Mucosa of gallbladder (tissue), 1 donor: ENCODE measurements at regions not wholly inside any gene's neighbourhood (a gene's known extent, or its start where the extent isn't known, plus 50 kb on each side); places are given as distances from the start of the nearest gene placed in this dataset.
"Not testable (repeated sequence)": the region's sequence is repeated elsewhere in the genome, so short reads cannot be mapped to it uniquely, and the experiment has no call there.

ENCODE experiments used
- DNase-seq: peaks from one replicate; pipeline ENCODE4 v3.0.0-alpha.2; 2020; ENCODE audit warnings: low spot score
- donor health status: DM: no; HTN: no; CAD: no.

DNA sequence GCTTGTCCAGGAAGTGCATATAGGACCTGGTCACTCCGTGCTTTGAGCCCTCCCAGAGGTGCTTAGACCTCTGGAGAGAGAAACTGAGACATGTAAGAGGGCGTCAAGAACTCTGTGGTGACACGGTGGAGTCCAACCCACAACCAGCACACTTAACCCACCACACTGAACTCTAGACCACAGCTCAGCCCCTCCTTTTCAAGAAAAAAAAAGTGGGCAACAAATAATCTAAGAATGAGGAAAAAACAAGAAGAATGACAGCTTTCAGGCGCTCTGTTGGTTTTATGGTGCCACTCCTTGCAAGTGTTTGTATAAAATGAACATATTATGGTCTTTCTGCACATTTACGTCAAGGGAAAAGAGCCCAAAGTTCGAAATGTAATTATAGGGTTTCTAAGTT lies 50.2 kb upstream of the SNAPC3 start:
- no peak for DNase-seq

DNA sequence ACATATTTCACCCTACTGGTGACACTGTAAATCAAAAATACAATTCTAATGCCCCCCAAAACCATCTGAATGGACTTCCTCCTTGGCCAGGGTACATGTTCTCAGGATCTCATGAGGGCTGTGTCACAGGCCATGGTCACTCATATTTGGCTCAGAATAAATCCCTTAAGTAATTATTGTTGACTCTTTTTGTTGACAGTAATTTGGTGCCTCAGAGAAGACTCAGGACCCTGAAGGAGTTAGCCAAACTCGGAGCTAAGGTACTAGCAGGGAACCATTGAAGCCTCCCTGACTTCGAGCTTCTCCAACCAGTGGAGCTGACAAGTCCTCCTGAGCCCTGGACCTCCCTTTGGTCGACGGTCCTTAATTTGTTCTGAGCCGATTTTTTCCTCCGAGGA lies 51.2 kb upstream of the SNAPC3 start:
- no peak for DNase-seq

DNA sequence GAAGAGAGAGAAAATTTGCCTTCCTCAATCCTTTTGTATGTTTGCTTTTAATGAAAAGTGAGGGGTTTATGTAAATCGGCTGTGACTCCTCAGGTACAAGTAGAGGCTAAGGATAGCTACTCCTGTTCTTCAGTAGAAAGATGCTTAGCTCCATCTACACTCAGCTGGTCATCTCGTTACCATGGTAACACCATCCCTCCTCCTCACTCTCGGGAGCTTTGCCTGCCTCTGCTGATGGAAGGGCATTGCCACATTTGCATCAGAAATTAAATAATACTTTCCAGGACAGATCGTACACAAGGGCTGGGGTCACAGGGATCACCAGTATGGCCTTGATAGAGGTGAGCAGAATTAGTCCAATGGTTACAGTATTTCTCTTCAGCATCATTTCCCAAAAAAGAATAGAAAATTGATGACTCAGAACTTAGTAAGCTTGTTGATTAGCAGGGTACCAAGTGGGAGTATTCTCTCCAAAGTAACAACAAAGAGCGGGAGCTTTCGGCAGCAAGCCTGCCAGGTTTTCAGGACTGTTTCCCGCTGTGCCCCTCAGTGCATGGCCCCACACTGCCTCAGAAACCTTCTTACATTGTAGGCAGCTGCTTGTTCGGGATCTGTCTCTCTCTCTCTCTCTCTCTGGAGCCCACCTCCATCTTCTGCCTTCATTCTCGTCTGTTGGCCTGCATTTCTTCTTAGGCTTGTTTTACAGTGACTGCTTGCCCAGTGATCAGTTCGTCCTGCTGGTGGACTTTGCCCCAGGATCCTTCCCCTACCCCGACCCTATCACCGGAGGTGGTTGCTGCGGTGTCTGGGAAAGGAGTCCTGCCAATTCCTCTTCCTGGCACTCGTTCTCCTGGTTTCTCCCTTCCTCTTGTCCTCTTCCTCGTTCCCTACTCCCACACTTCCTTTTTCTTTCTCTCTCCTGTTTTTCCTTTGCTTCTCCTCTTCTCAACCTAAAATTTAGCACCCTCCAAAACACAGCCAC lies 51.9 kb upstream of the SNAPC3 start:
- no peak for DNase-seq

DNA sequence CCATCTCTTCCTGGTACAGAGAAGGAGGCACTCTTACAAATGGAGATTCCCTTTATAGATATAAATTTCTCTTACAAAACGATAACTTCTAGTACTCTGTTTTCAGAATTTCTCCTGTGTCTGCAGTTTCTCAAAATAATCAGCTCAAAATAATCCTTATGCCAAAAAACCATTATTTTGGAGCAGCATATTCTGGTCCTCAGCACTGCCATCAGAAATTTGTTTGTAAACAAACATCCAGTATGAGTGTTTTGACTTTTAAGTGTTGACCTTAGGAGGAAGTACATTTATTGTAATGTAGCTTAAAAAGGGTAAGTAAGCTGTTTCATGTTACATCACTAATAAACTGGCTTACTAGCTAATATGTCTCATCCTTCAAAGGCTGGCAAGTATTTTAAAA lies 52.8 kb upstream of the SNAPC3 start:
- DNase-seq, result no peak

GRCh38 chr9:15369238-15369637 lies 53.4 kb upstream of the SNAPC3 start:
- no peak for DNase-seq

GRCh38 chr9:15364975-15365553 lies 57.6 kb upstream of the SNAPC3 start:
- not testable (repeated sequence) for DNase-seq

DNA sequence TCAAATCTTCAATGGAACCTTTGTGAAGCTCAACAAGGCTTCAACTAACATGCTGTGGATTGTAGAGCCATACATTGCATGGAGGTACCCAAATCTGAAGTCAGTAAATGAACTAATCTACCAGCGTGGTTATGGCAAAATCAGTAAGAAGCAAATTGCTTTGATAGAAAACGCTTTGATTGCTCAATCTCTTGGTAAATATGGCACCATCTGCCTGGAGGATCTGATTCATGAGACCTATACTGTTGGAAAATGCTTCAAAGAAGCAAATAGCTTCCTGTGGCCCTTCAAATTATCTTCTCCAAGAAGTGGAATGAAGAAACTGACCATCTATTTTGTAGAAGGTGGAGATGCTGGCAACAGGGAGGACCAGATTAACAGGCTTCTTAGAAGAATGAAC lies 54.7 kb upstream of the TTC39B start:
- no peak for DNase-seq

GRCh38 chr9:15357050-15357653 lies 50.1 kb upstream of the TTC39B start:
- peak; percentile 58 for DNase-seq
